HEK293 (cell line): ENCODE measurements at regions not wholly inside any gene's neighbourhood (a gene's known extent, or its start where the extent isn't known, plus 50 kb on each side); places are given as distances from the start of the nearest gene placed in this dataset.
A peak's percentile ranks its signal among the peaks of the same experiment; 100 is the strongest.

ENCODE experiments used
- CTCF ChIA-PET: fragments of 350-600 bp; formaldehyde crosslinking; extraction: SDS; loops from one replicate; lab custom pipeline; 2021; ENCODE audit warnings: antibody characterized with exemption; lab: Yijun Ruan, JAX
- POLR2A ChIA-PET: fragments of 300-600 bp; formaldehyde crosslinking; extraction: SDS; loops from one replicate; lab custom pipeline; 2020; ENCODE audit warnings: antibody characterized with exemption, inconsistent platforms; lab: Yijun Ruan, JAX
- H3K27ac ChIP-seq: fragments of 200-500 bp; sonication (Bioruptor generic); 2 replicates; pipeline ENCODE4 v1.5.1; 2014; ENCODE audit warnings: low read depth, low read length, control low read depth, inconsistent platforms; ENCODE audit errors: extremely low read depth
- H3K36me3 ChIP-seq, 2 experiments: fragments of 200-500 bp in 1 of 2; sonication (Bioruptor generic) in 1 of 2; 1 replicate in 1 of 2; 2 replicates in 1 of 2; pipeline ENCODE4 v1.5.1; 2014 to 2017; ENCODE audit warnings: inconsistent platforms in 2 of 2, low read length in 2 of 2; ENCODE audit not compliant: control insufficient read depth in 2 of 2, insufficient read depth in 1 of 2
- H3K4me1 ChIP-seq: fragments of 200-500 bp; sonication (Bioruptor generic); 2 replicates; pipeline ENCODE4 v1.5.1; 2014; ENCODE audit warnings: mild to moderate bottlenecking, low read length, inconsistent platforms; ENCODE audit not compliant: control insufficient read depth, insufficient read depth
- H3K4me3 ChIP-seq: 2 replicates; pipeline ENCODE4 v1.5.1; 2011; ENCODE audit warnings: low read depth, mild to moderate bottlenecking, control low read depth, low read length, moderate library complexity
- H3K9me3 ChIP-seq: fragments of 200-500 bp; sonication (Bioruptor generic); 2 replicates; pipeline ENCODE4 v1.5.1; 2014; ENCODE audit warnings: low read depth, low read length, inconsistent platforms; ENCODE audit not compliant: control insufficient read depth, insufficient read depth
- FEZF1 ChIP-seq: fragments of 450-650 bp; formaldehyde crosslinking; IDR thresholded peaks from 2 replicates; pipeline ENCODE4 v1.5.1; 2016; ENCODE audit warnings: missing biosample characterization, missing genetic modification characterization
- GLIS1 ChIP-seq: fragments of 450-650 bp; formaldehyde crosslinking; IDR thresholded peaks from 2 replicates; pipeline ENCODE4 v1.5.1; 2016; ENCODE audit warnings: missing biosample characterization, missing genetic modification characterization
- KLF8 ChIP-seq: fragments of 450-650 bp; formaldehyde crosslinking; IDR thresholded peaks from 2 replicates; pipeline ENCODE4 v1.5.1; 2016; ENCODE audit warnings: missing biosample characterization, missing genetic modification characterization
- YY2 ChIP-seq: fragments of 450-650 bp; formaldehyde crosslinking; IDR thresholded peaks from 2 replicates; pipeline ENCODE4 v1.5.1; 2016; ENCODE audit warnings: missing biosample characterization, missing genetic modification characterization
- ZIC2 ChIP-seq: fragments of 450-650 bp; formaldehyde crosslinking; IDR thresholded peaks from 2 replicates; pipeline ENCODE4 v1.5.1; 2016; ENCODE audit warnings: missing biosample characterization, missing genetic modification characterization
- ZNF121 ChIP-seq: fragments of 450-650 bp; formaldehyde crosslinking; IDR thresholded peaks from 2 replicates; pipeline ENCODE4 v1.5.1; 2016; ENCODE audit warnings: missing biosample characterization, missing genetic modification characterization
- ZNF132 ChIP-seq: fragments of 450-650 bp; formaldehyde crosslinking; IDR thresholded peaks from 2 replicates; pipeline ENCODE4 v1.5.1; 2017; ENCODE audit warnings: missing biosample characterization, missing genetic modification characterization, borderline replicate concordance
- ZNF211 ChIP-seq: fragments of 450-650 bp; formaldehyde crosslinking; IDR thresholded peaks from 2 replicates; pipeline ENCODE4 v1.5.1; 2016; ENCODE audit warnings: low read depth, missing biosample characterization, missing genetic modification characterization
- ZNF221 ChIP-seq: fragments of 450-650 bp; formaldehyde crosslinking; IDR thresholded peaks from 2 replicates; pipeline ENCODE4 v1.5.1; 2017; ENCODE audit warnings: missing biosample characterization, missing genetic modification characterization, borderline replicate concordance
- ZNF354C ChIP-seq: fragments of 450-650 bp; formaldehyde crosslinking; IDR thresholded peaks from 2 replicates; pipeline ENCODE4 v1.5.1; 2016; ENCODE audit warnings: missing biosample characterization, missing genetic modification characterization, low read depth, borderline replicate concordance
- ZNF362 ChIP-seq: fragments of 450-650 bp; formaldehyde crosslinking; IDR thresholded peaks from 2 replicates; pipeline ENCODE4 v1.5.1; 2016; ENCODE audit warnings: missing biosample characterization, missing genetic modification characterization
- ZNF394 ChIP-seq: fragments of 450-650 bp; formaldehyde crosslinking; IDR thresholded peaks from 2 replicates; pipeline ENCODE4 v1.5.1; 2016; ENCODE audit warnings: missing biosample characterization, missing genetic modification characterization, mild to moderate bottlenecking, moderate library complexity, borderline replicate concordance
- ZNF513 ChIP-seq: fragments of 450-650 bp; IDR thresholded peaks from 2 replicates; pipeline ENCODE4 v1.5.1; 2018; ENCODE audit warnings: missing biosample characterization, missing genetic modification characterization
- ZNF596 ChIP-seq: fragments of 450-650 bp; IDR thresholded peaks from 2 replicates; pipeline ENCODE4 v1.5.0; 2018; ENCODE audit warnings: missing biosample characterization, mild to moderate bottlenecking, missing genetic modification characterization, moderate library complexity
- ZNF624 ChIP-seq: fragments of 450-650 bp; formaldehyde crosslinking; IDR thresholded peaks from 2 replicates; pipeline ENCODE4 v1.5.1; 2017; ENCODE audit warnings: missing biosample characterization, missing genetic modification characterization
- ZNF639 ChIP-seq: fragments of 450-650 bp; formaldehyde crosslinking; IDR thresholded peaks from 2 replicates; pipeline ENCODE4 v1.5.1; 2016; ENCODE audit warnings: missing biosample characterization, missing genetic modification characterization
- ZNF658 ChIP-seq: fragments of 450-650 bp; formaldehyde crosslinking; IDR thresholded peaks from 2 replicates; pipeline ENCODE4; 2016; ENCODE audit warnings: missing biosample characterization, missing genetic modification characterization
- ZNF701 ChIP-seq: fragments of 450-650 bp; formaldehyde crosslinking; IDR thresholded peaks from 2 replicates; pipeline ENCODE4 v1.5.1; 2016; ENCODE audit warnings: missing biosample characterization, missing genetic modification characterization
- ZNF777 ChIP-seq: fragments of 450-650 bp; formaldehyde crosslinking; IDR thresholded peaks from 2 replicates; pipeline ENCODE4 v1.5.1; 2017; ENCODE audit warnings: missing biosample characterization, missing genetic modification characterization, borderline replicate concordance
- ZNF785 ChIP-seq: fragments of 450-650 bp; formaldehyde crosslinking; IDR thresholded peaks from 2 replicates; pipeline ENCODE4 v1.5.1; 2016; ENCODE audit warnings: missing biosample characterization, missing genetic modification characterization
- ZNF792 ChIP-seq: fragments of 450-650 bp; formaldehyde crosslinking; IDR thresholded peaks from 2 replicates; pipeline ENCODE4 v1.5.1; 2016; ENCODE audit warnings: missing biosample characterization, missing genetic modification characterization
- ZSCAN18 ChIP-seq: fragments of 450-650 bp; formaldehyde crosslinking; IDR thresholded peaks from 2 replicates; pipeline ENCODE4 v1.5.1; 2016; ENCODE audit warnings: missing biosample characterization, missing genetic modification characterization
- TF ChIP-seq, protein P1 (sequence below): fragments of 450-650 bp; formaldehyde crosslinking; IDR thresholded peaks from 2 replicates; pipeline ENCODE4 v1.5.1; 2017; ENCODE audit warnings: missing biosample characterization, mild to moderate bottlenecking, missing genetic modification characterization, moderate library complexity
- TF ChIP-seq, protein P2 (sequence below): fragments of 450-650 bp; formaldehyde crosslinking; IDR thresholded peaks from 2 replicates; pipeline ENCODE4 v1.5.1; 2017; ENCODE audit warnings: missing biosample characterization, missing genetic modification characterization

DNA sequence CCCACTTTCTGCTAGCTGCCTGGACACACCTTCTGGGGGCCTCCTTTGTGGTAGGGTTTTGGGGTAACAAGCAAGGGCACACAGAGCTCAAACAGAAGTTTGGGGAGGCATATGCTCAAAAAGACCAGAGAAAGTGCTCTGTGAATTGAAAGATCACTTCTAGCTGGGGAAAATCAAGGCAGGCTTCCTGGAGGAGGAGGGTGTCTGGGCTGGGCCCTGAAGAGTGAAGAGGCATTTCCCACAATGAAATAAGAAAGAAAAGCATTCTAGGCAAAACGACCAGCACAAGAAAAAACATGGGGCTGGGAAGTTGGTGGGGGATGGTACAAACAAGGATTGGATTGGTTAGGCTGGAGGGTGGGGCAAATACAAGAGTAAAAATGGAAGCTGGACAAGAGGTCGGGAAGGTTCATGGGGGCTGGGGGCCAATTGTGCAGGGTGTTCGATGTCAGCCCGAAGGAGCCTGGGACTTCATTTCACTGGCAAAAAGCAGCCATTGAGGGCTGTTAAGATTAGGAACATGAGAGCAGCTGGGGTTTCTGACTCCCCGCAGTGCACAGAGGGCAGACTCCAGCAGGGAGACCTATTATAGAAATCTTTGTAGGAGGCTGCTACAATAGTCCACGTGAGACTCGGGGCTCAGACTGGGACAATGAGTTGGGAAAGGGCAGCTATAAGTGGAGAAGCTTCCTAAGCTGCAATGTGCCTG lies 51.5 kb upstream of the CMKLR1 start:
- POLR2A ChIA-PET = no interaction called here
- TF ChIP-seq ZNF354C (no peak), ZIC2 (tag by site-specific recombination) (peak; percentile 78), ZNF639 (tag by site-specific recombination) (no peak), FEZF1 (no peak), KLF8 (tag by site-specific recombination) (no peak), ZNF792 (tag by site-specific recombination) (no peak), ZNF785 (tag by site-specific recombination) (no peak), GLIS1 (tag by site-specific recombination) (peak; percentile 69), ZNF596 (tag by site-specific recombination) (no peak), ZNF701 (tag by site-specific recombination) (no peak), ZNF132 (tag by site-specific recombination) (no peak)
- TF ChIP-seq, protein P1, sequence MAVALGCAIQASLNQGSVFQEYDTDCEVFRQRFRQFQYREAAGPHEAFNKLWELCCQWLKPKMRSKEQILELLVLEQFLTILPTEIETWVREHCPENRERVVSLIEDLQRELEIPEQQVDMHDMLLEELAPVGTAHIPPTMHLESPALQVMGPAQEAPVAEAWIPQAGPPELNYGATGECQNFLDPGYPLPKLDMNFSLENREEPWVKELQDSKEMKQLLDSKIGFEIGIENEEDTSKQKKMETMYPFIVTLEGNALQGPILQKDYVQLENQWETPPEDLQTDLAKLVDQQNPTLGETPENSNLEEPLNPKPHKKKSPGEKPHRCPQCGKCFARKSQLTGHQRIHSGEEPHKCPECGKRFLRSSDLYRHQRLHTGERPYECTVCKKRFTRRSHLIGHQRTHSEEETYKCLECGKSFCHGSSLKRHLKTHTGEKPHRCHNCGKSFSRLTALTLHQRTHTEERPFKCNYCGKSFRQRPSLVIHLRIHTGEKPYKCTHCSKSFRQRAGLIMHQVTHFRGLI (tag by site-specific recombination) = no peak
- TF ChIP-seq, protein P2, sequence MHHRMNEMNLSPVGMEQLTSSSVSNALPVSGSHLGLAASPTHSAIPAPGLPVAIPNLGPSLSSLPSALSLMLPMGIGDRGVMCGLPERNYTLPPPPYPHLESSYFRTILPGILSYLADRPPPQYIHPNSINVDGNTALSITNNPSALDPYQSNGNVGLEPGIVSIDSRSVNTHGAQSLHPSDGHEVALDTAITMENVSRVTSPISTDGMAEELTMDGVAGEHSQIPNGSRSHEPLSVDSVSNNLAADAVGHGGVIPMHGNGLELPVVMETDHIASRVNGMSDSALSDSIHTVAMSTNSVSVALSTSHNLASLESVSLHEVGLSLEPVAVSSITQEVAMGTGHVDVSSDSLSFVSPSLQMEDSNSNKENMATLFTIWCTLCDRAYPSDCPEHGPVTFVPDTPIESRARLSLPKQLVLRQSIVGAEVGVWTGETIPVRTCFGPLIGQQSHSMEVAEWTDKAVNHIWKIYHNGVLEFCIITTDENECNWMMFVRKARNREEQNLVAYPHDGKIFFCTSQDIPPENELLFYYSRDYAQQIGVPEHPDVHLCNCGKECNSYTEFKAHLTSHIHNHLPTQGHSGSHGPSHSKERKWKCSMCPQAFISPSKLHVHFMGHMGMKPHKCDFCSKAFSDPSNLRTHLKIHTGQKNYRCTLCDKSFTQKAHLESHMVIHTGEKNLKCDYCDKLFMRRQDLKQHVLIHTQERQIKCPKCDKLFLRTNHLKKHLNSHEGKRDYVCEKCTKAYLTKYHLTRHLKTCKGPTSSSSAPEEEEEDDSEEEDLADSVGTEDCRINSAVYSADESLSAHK (tag by site-specific recombination) = no peak
- TF ChIP-seq, all 188 proteins: peak for 2
- CTCF ChIA-PET = no interaction called here

DNA sequence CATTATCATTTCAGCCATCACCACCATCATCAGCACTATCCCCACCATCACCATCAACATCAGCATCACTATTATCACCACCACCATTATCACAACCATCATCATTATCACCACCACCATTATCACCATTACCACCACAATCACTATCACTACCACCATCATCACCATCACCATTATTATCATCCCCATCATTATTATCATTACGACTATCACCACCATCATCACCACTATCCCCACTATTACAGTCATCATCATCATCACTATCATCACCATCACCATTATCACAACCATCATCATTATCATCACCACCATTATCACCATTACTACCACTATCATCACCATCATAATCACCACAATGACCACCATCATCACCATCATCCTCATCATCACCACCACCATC lies 50.4 kb upstream of the CMKLR1 start:
- H3K27ac ChIP-seq = no peak overlapping the region
- H3K4me1 ChIP-seq = no peaks in the 10 kb centered on the region
- no peaks in the 10 kb centered on the region for H3K9me3 ChIP-seq
- POLR2A ChIA-PET = no interaction called here
- CTCF ChIA-PET = no interaction called here
- no peak overlapping the region for H3K4me3 ChIP-seq
- H3K36me3 ChIP-seq = no peaks in the 10 kb centered on the region
- TF ChIP-seq ZNF221 (tag by site-specific recombination) (no peak), ZNF211 (tag by site-specific recombination) (no peak), ZNF121 (no peak), ZNF362 (tag by site-specific recombination) (no peak), ZNF513 (tag by site-specific recombination) (peak; percentile 87), YY2 (tag by site-specific recombination) (0 out of 2 replicates have a peak, but pooled peaks have one; percentile 15), ZNF777 (tag by site-specific recombination) (0 out of 2 replicates have a peak, but pooled peaks have one; percentile 42), ZSCAN18 (tag by site-specific recombination) (no peak), ZNF624 (no peak), ZNF658 (tag by site-specific recombination) (0 out of 2 replicates have a peak, but pooled peaks have one; percentile 54), ZIC2 (tag by site-specific recombination) (0 out of 2 replicates have a peak, but pooled peaks have one; percentile 6), ZNF394 (tag by site-specific recombination) (no peak)

More for the DNA sequence above, 51.5 kb upstream of the CMKLR1 start:
- Histone ChIP-seq H3K4me3 (no peak overlapping the region), H3K27ac (no peak overlapping the region), H3K4me1 (no peaks in the 10 kb centered on the region), H3K36me3 (no peaks in the 10 kb centered on the region), H3K9me3 (no peaks in the 10 kb centered on the region)
